H1 (cell line): ENCODE measurements at regions not wholly inside any gene's neighbourhood (a gene's known extent, or its start where the extent isn't known, plus 50 kb on each side); places are given as distances from the start of the nearest gene placed in this dataset.

Experiments used
- CTCF ChIA-PET: fragments of 300-600 bp; sonication (Branson Sonifier 250); formaldehyde crosslinking; loops from one replicate; lab custom pipeline; 2021; ENCODE audit not compliant: partially characterized antibody; lab: Charles Lee
- POLR2A ChIA-PET: fragments of 300-600 bp; sonication (Branson Sonifier 250); formaldehyde crosslinking; loops from one replicate; lab custom pipeline; 2021; ENCODE audit warnings: inconsistent platforms; ENCODE audit not compliant: partially characterized antibody; lab: Charles Lee
- DNase-seq, 2 experiments: peaks; one replicate each; pipeline versions ENCODE4 v3.0.0 to v3.0.0-alpha.2; 2010 to 2022; ENCODE audit warnings: low spot score in 2 of 2, low read depth in 1 of 2, mixed read lengths in 1 of 2
- FAIRE-seq: peaks from 2 replicates; lab custom pipeline; 2011; peaks lifted over from hg19 to GRCh38; lab: Jason Lieb, UNC
- H2AFZ ChIP-seq: 2 replicates; pipeline ENCODE4 v1.8.1; 2012; ENCODE audit warnings: low read length, inconsistent platforms
- H2AK5ac ChIP-seq: 2 replicates; pipeline ENCODE4 v1.6.1; 2013; ENCODE audit warnings: low read depth, low read length
- H2BK120ac ChIP-seq: replicated peaks from 2 replicates; pipeline ENCODE3; 2013; ENCODE audit warnings: low read depth, low read length, inconsistent platforms
- H2BK12ac ChIP-seq: 2 replicates; pipeline ENCODE4 v1.6.1; 2013; ENCODE audit warnings: low read depth, low read length
- H2BK15ac ChIP-seq: 2 replicates; pipeline ENCODE4 v1.6.1; 2013; ENCODE audit warnings: low read length
- H2BK20ac ChIP-seq: 2 replicates; pipeline ENCODE4 v1.6.1; 2013; ENCODE audit warnings: low read length
- H2BK5ac ChIP-seq: 2 replicates; pipeline ENCODE4 v1.6.1; 2013; ENCODE audit warnings: low read depth, low read length
- H3K14ac ChIP-seq: 2 replicates; pipeline ENCODE4 v1.6.1; 2013; ENCODE audit warnings: inconsistent platforms; ENCODE audit not compliant: insufficient read length
- H3K18ac ChIP-seq: 2 replicates; pipeline ENCODE4 v1.6.1; 2013; ENCODE audit warnings: low read length; ENCODE audit errors: extremely low read depth
- H3K23ac ChIP-seq: 2 replicates; pipeline ENCODE4 v1.6.1; 2013; ENCODE audit warnings: inconsistent platforms; ENCODE audit not compliant: insufficient read length
- H3K23me2 ChIP-seq: 2 replicates; pipeline ENCODE4 v1.6.1; 2013; ENCODE audit warnings: low read depth, low read length
- H3K27ac ChIP-seq: 2 replicates; pipeline ENCODE4 v1.6.1; 2011; ENCODE audit warnings: low read depth, low read length, inconsistent platforms
- H3K27me3 ChIP-seq, 4 experiments: replicated peaks in 1 of 4; 1 replicate in 1 of 4; 2 replicates in 3 of 4; pipeline versions ENCODE4 v1.6.1 to v1.8.1; 2011 to 2013; ENCODE audit warnings: low read length in 3 of 4, mild to moderate bottlenecking in 3 of 4, inconsistent platforms in 2 of 4, mixed read lengths in 2 of 4, moderate library complexity in 1 of 4; ENCODE audit not compliant: control insufficient read depth in 3 of 4, insufficient read depth in 3 of 4; ENCODE audit errors: extremely low read depth in 1 of 4
- H3K36me3 ChIP-seq, 4 experiments: 2 replicates each; pipeline versions ENCODE4 v1.6.1 to v1.8.1; 2011 to 2013; ENCODE audit warnings: mild to moderate bottlenecking in 4 of 4, low read length in 3 of 4, moderate library complexity in 2 of 4, control low read depth in 1 of 4, inconsistent platforms in 1 of 4; ENCODE audit not compliant: insufficient read depth in 4 of 4, control insufficient read depth in 2 of 4
- H3K4ac ChIP-seq: replicated peaks from 2 replicates; pipeline ENCODE3; 2013; ENCODE audit warnings: low read length, low read depth, mixed read lengths, inconsistent platforms; ENCODE audit not compliant: insufficient read length
- H3K4me1 ChIP-seq, 4 experiments: replicated peaks in 1 of 4; 1 replicate in 1 of 4; 2 replicates in 3 of 4; pipeline versions ENCODE4 v1.6.1 to v1.8.1; 2011 to 2013; ENCODE audit warnings: low read length in 3 of 4, inconsistent platforms in 2 of 4, mixed read lengths in 1 of 4; ENCODE audit not compliant: insufficient read depth in 4 of 4, control insufficient read depth in 3 of 4
- H3K4me2 ChIP-seq, 2 experiments: 2 replicates each; pipeline versions ENCODE4 v1.6.1 to v1.8.1; 2011 to 2013; ENCODE audit warnings: low read depth in 2 of 2, low read length in 2 of 2, control low read depth in 1 of 2, inconsistent platforms in 1 of 2, mild to moderate bottlenecking in 1 of 2; ENCODE audit not compliant: insufficient read depth in 1 of 2
- H3K4me3 ChIP-seq, 4 experiments: fragments of 200-600, 300-600 bp in 1 of 4; sonication (generic), shearing (Covaris generic), sonication (Bioruptor Twin) in 1 of 4; 2 replicates each; pipeline versions ENCODE4 v1.5.1 to v1.8.1; 2011 to 2016; ENCODE audit warnings: low read length in 4 of 4, low read depth in 3 of 4, control low read depth in 2 of 4, inconsistent platforms in 2 of 4, mild to moderate bottlenecking in 2 of 4, mixed read lengths in 1 of 4, moderate library complexity in 1 of 4; ENCODE audit not compliant: insufficient read depth in 2 of 4; ENCODE audit errors: extremely low read depth in 1 of 4
- H3K56ac ChIP-seq: replicated peaks from 2 replicates; pipeline ENCODE3; 2013; ENCODE audit warnings: low read depth, mild to moderate bottlenecking, mixed read lengths, low read length, inconsistent platforms; ENCODE audit not compliant: insufficient read length
- H3K79me1 ChIP-seq: 2 replicates; pipeline ENCODE4 v1.6.1; 2013; ENCODE audit warnings: low read depth, low read length, control low read depth
- H3K79me2 ChIP-seq, 2 experiments: 2 replicates each; pipeline versions ENCODE4 v1.6.1 to v1.8.1; 2012 to 2013; ENCODE audit warnings: low read length in 2 of 2, mild to moderate bottlenecking in 2 of 2, inconsistent platforms in 1 of 2; ENCODE audit not compliant: insufficient read depth in 2 of 2, control insufficient read depth in 1 of 2
- H3K9ac ChIP-seq, 4 experiments: replicated peaks in 1 of 4; 1 replicate in 1 of 4; 2 replicates in 3 of 4; pipeline versions ENCODE4 v1.6.1 to v1.8.1; 2011 to 2013; ENCODE audit warnings: low read depth in 3 of 4, low read length in 3 of 4, control low read depth in 2 of 4, mild to moderate bottlenecking in 2 of 4, moderate library complexity in 2 of 4, inconsistent platforms in 1 of 4; ENCODE audit errors: extremely low read depth in 1 of 4
- H3K9me3 ChIP-seq, 2 experiments: 2 replicates each; pipeline versions ENCODE4 v1.6.1 to v1.8.1; 2012 to 2013; ENCODE audit warnings: mild to moderate bottlenecking in 2 of 2, moderate library complexity in 2 of 2, control low read depth in 1 of 2, inconsistent platforms in 1 of 2, low read depth in 1 of 2, low read length in 1 of 2, mixed read lengths in 1 of 2; ENCODE audit not compliant: insufficient read depth in 2 of 2
- H4K20me1 ChIP-seq, 2 experiments: replicated peaks in 1 of 2; 2 replicates each; pipeline versions ENCODE3 to v1.8.1; 2011 to 2013; ENCODE audit warnings: inconsistent platforms in 2 of 2, low read length in 2 of 2, mild to moderate bottlenecking in 1 of 2; ENCODE audit not compliant: insufficient read depth in 2 of 2, control insufficient read depth in 1 of 2
- H4K5ac ChIP-seq: 2 replicates; pipeline ENCODE4 v1.6.1; 2013; ENCODE audit warnings: low read length, low read depth, mixed read lengths, inconsistent platforms; ENCODE audit not compliant: insufficient read length
- H4K8ac ChIP-seq: 2 replicates; pipeline ENCODE4 v1.8.0; 2013; ENCODE audit warnings: mild to moderate bottlenecking, moderate library complexity, low read length, inconsistent platforms; ENCODE audit not compliant: insufficient read depth; ENCODE audit errors: extremely low read depth
- H4K91ac ChIP-seq: replicated peaks from 2 replicates; pipeline ENCODE3; 2013; ENCODE audit warnings: low read length, mixed read lengths, inconsistent platforms; ENCODE audit not compliant: insufficient read length
- ASH2L ChIP-seq: fragments of 200-600, 300-600 bp; sonication (generic); IDR thresholded peaks from one replicate; pipeline ENCODE4 v1.7.1; 2017; ENCODE audit warnings: low read length
- CBX5 ChIP-seq: fragments of 300-800, 300-1000 bp; sonication (generic); IDR thresholded peaks from 2 replicates; pipeline ENCODE4 v1.7.1; 2016; ENCODE audit warnings: antibody characterized with exemption, low read length, low read depth
- EP300 ChIP-seq, 2 experiments: IDR thresholded peaks; 1 replicate in 1 of 2; 2 replicates in 1 of 2; pipeline ENCODE4 v1.6.1; 2011 to 2012; ENCODE audit warnings: low read depth in 2 of 2, low read length in 2 of 2, mild to moderate bottlenecking in 2 of 2, borderline replicate concordance in 1 of 2, inconsistent platforms in 1 of 2, moderate library complexity in 1 of 2
- HDAC2 ChIP-seq, 2 experiments: fragments of 300-600 bp in 1 of 2; sonication (generic) in 1 of 2; IDR thresholded peaks; 2 replicates each; pipeline ENCODE4 v1.6.1; 2011 to 2012; ENCODE audit warnings: low read depth in 2 of 2, low read length in 2 of 2, mild to moderate bottlenecking in 2 of 2, moderate library complexity in 2 of 2, borderline replicate concordance in 1 of 2, inconsistent platforms in 1 of 2
- SAP30 ChIP-seq: fragments of 300-600 bp; sonication (generic); IDR thresholded peaks from 2 replicates; pipeline ENCODE4 v1.7.1; 2012; ENCODE audit warnings: low read length, moderate library complexity, mild to moderate bottlenecking, inconsistent platforms; ENCODE audit not compliant: insufficient read depth, insufficient replicate concordance
- SP1 ChIP-seq: IDR thresholded peaks from 2 replicates; pipeline ENCODE4 v1.6.1; 2011; ENCODE audit warnings: low read depth, low read length
- SP2 ChIP-seq: IDR thresholded peaks from 2 replicates; pipeline ENCODE4 v1.6.1; 2012; ENCODE audit warnings: mild to moderate bottlenecking, low read length, inconsistent platforms
- TEAD4 ChIP-seq: IDR thresholded peaks from 2 replicates; pipeline ENCODE4 v1.6.1; 2012; ENCODE audit warnings: low read depth, low read length, inconsistent platforms, mixed read lengths
- ZNF274 ChIP-seq: IDR thresholded peaks from 2 replicates; pipeline ENCODE4 v1.7.0; 2012; ENCODE audit warnings: low read length, borderline replicate concordance; ENCODE audit errors: extremely low read depth
- WGBS, 2 experiments: shearing (Covaris generic) in 1 of 2; methylation state at CpG; one replicate each; pipeline versions ENCODE4 v1.1.6 to v1.1.7; 2013 to 2015; ENCODE audit warnings: low lambda C conversion rate in 2 of 2, mixed read lengths in 2 of 2, inconsistent platforms in 1 of 2, low coverage in 1 of 2, missing lambda C conversion rate in 1 of 2; ENCODE audit not compliant: insufficient replicate concordance in 2 of 2, insufficient coverage in 1 of 2, insufficient read length in 1 of 2; ENCODE audit errors: extremely low coverage in 1 of 2, missing lambda C conversion rate in 1 of 2; 5-methylcytosine and 5-hydroxymethylcytosine counted together

DNA sequence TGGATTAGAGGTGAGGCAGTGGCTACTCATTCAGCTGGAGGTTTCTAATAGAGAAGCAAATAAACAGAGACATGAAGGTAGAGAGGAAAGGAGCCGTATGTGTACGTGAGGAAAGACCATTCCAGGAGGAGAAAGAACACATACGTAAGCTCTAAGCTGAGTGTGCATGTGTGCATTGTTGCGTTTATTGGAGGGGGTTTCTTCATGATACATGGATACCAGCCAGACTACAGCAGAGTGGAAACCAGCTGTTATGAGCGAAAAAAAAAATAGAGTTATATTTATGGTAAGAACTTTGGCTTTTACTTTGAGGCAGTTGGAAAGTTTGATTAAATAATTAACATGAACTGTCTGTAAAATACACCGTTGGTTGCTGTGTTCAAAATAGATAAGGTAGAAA lies 173.4 kb upstream of the RGS18 start:
- Histone ChIP-seq H4K20me1 (no peaks in the 10 kb centered on the region), H4K5ac (no peak overlapping the region), H3K36me3 (no peaks in the 10 kb centered on the region), H2BK12ac (no peak overlapping the region), H3K9me3 (no peaks in the 10 kb centered on the region), H2BK120ac (no peak overlapping the region), H3K4me2 (no peak overlapping the region), H3K14ac (no peak overlapping the region), H2AK5ac (no peak overlapping the region), H2BK5ac (no peak overlapping the region), H4K8ac (no peak overlapping the region), H2BK15ac (no peak overlapping the region), H3K23me2 (no peaks in the 10 kb centered on the region), H3K79me2 (no peaks in the 10 kb centered on the region; a peak in 1 of 4 replicates), H3K4ac (no peak overlapping the region), H3K9ac (no peak overlapping the region), H3K27me3 (no peaks in the 10 kb centered on the region), H2BK20ac (no peak overlapping the region), H3K18ac (no peak overlapping the region), H3K23ac (no peak overlapping the region), H3K56ac (no peak overlapping the region), H3K27ac (no peak overlapping the region), H3K4me3 (no peak overlapping the region), H3K4me1 (no peaks in the 10 kb centered on the region), H4K91ac (no peak overlapping the region), H3K79me1 (no peaks in the 10 kb centered on the region), H2AFZ (no peak overlapping the region)
- FAIRE-seq: no peak
- no peak for DNase-seq
- WGBS, 2 experiments: 88% methylated on average over 6 of the region's 6 CpGs; no CpG with 5 or more reads in 1 of the 2 experiments
- CTCF ChIA-PET: interaction anchor here (2.7 kb wide), 1 partner anchor 9 kb away, joined by 11 read pairs; no protein-coding TSS in a partner anchor
- TF ChIP-seq TEAD4 (no peak), ZNF274 (no peak), CBX5 (no peak), SAP30 (no peak), SP2 (no peak), EP300 (IDR thresholded peaks at IDR 0.05; ENCODE audit: borderline replicate concordance in 1 of 2, low read depth in 2 of 2, low read length in 2 of 2) (no peak), HDAC2 (IDR thresholded peaks at IDR 0.05; ENCODE audit: borderline replicate concordance in 1 of 2, low read depth in 2 of 2, low read length in 2 of 2) (no peak), SP1 (no peak), ASH2L (no peak)
- POLR2A ChIA-PET: no interaction called here
